A673 (cell line): ENCODE measurements at regions not wholly inside any gene's neighbourhood (a gene's known extent, or its start where the extent isn't known, plus 50 kb on each side); places are given as distances from the start of the nearest gene placed in this dataset.

Experiments used
- BruUV-seq: library from RNA; stranded (reverse); fragments of 400-500 nt; replicated peaks from 2 replicates; lab custom pipeline; 2021; lab: Mats Ljungman, UMichigan
- CTCF ChIA-PET: fragments of 300-600 bp; sonication (Branson Sonifier 250); formaldehyde crosslinking; loops from one replicate; lab custom pipeline; 2022; ENCODE audit warnings: antibody characterized with exemption; lab: Charles Lee
- POLR2A ChIA-PET: fragments of 300-600 bp; sonication (Branson Sonifier 250); formaldehyde crosslinking; loops from one replicate; lab custom pipeline; 2022; ENCODE audit warnings: antibody characterized with exemption; ENCODE audit not compliant: low non-redundant PET; lab: Charles Lee
- DNase-seq: peaks from one replicate; pipeline ENCODE4 v3.0.0-alpha.2; 2015; ENCODE audit warnings: low spot score
- H3K27ac ChIP-seq: fragments of 200-600 bp; sonication (generic); 2 replicates; pipeline ENCODE4 v1.5.1; 2016; ENCODE audit warnings: mixed run types, low read depth, mild to moderate bottlenecking, mixed read lengths, antibody characterized with exemption, low read length; ENCODE audit not compliant: poor library complexity, severe bottlenecking
- H3K27me3 ChIP-seq: fragments of 200-600 bp; sonication (generic); replicated peaks from 2 replicates; pipeline ENCODE4 v1.6.1; 2017; ENCODE audit warnings: mixed run types, low read depth, mild to moderate bottlenecking, mixed read lengths, antibody characterized with exemption, low read length; ENCODE audit not compliant: insufficient read depth, poor library complexity
- H3K36me3 ChIP-seq: fragments of 200-600 bp; sonication (generic); 2 replicates; pipeline ENCODE4 v1.6.1; 2016; ENCODE audit warnings: mixed run types, mild to moderate bottlenecking, mixed read lengths, antibody characterized with exemption, low read length; ENCODE audit not compliant: insufficient read depth, poor library complexity, severe bottlenecking
- H3K4me1 ChIP-seq: fragments of 200-600 bp; sonication (generic); 2 replicates; pipeline ENCODE4 v1.6.1; 2017; ENCODE audit warnings: mixed run types, mild to moderate bottlenecking, mixed read lengths, antibody characterized with exemption, low read length; ENCODE audit not compliant: insufficient read depth, poor library complexity, severe bottlenecking
- H3K4me3 ChIP-seq: fragments of 200-600 bp; sonication (generic); 2 replicates; pipeline ENCODE4 v1.5.1; 2016; ENCODE audit warnings: low read depth, mixed run types, mild to moderate bottlenecking, mixed read lengths, low read length; ENCODE audit not compliant: poor library complexity, severe bottlenecking
- H3K9me3 ChIP-seq: fragments of 200-600 bp; sonication (generic); 2 replicates; pipeline ENCODE4 v1.6.1; 2016; ENCODE audit warnings: mixed run types, low read depth, mild to moderate bottlenecking, mixed read lengths, antibody characterized with exemption, low read length; ENCODE audit not compliant: poor library complexity, severe bottlenecking
- CTCF ChIP-seq: fragments of 300-800, 200-600 bp; sonication (generic); conservative IDR thresholded peaks from 2 replicates; pipeline ENCODE4 v1.5.1; 2017; ENCODE audit warnings: low read depth, mild to moderate bottlenecking, antibody characterized with exemption, low read length, moderate library complexity, mixed read lengths
- EZH2 ChIP-seq: fragments of 200-600 bp; sonication (generic); IDR thresholded peaks from 2 replicates; pipeline ENCODE4 v1.6.1; 2017; ENCODE audit warnings: borderline replicate concordance, low read depth, mild to moderate bottlenecking, mixed read lengths, antibody characterized with exemption, low read length; ENCODE audit not compliant: poor library complexity, severe bottlenecking
- intact Hi-C: fragments of 100-400 bp; cut with micrococcal nuclease; formaldehyde crosslinking; loops from one replicate; pipeline ENCODE4 v1.10.0; 2022; ENCODE audit not compliant: unreplicated experiment

- ChIA-PET CTCF (no interaction called here), POLR2A (no interaction called here)
- Histone ChIP-seq H3K36me3 (no peaks in the 10 kb centered on the region), H3K27me3 (peaks cover 3% of the 10 kb centered on the region), H3K4me3 (no peak overlapping the region), H3K4me1 (no peaks in the 10 kb centered on the region), H3K9me3 (no peaks in the 10 kb centered on the region), H3K27ac (no peak overlapping the region)
- no peak for DNase-seq
- BruUV-seq = no TSS peak
- intact Hi-C loops = no loop called here
- no peak for TF ChIP-seq EZH2
- TF ChIP-seq CTCF = no peak
Observed at GRCh38 chr18:75482880-75483279, 55.4 kb upstream of the SMIM21 start.

GRCh38 chr18:75480487-75480886 is 53.0 kb upstream of the SMIM21 start:
- no peaks in the 10 kb centered on the region for H3K27me3 ChIP-seq
- H3K4me1 ChIP-seq = no peaks in the 10 kb centered on the region
- no peaks in the 10 kb centered on the region for H3K9me3 ChIP-seq
- H3K27ac ChIP-seq = no peak overlapping the region
- intact Hi-C loops = no loop called here
- ChIA-PET CTCF (no interaction called here), POLR2A (no interaction called here)
- H3K36me3 ChIP-seq = no peaks in the 10 kb centered on the region
- no TSS peak for BruUV-seq
- no peak for DNase-seq
- H3K4me3 ChIP-seq = no peak overlapping the region
- no peak for TF ChIP-seq CTCF
- TF ChIP-seq EZH2 = no peak

- Histone ChIP-seq H3K4me3 (no peak overlapping the region), H3K36me3 (no peaks in the 10 kb centered on the region), H3K27me3 (no peaks in the 10 kb centered on the region), H3K27ac (no peak overlapping the region), H3K4me1 (peaks cover 3% of the 10 kb centered on the region), H3K9me3 (no peaks in the 10 kb centered on the region)
- peak; percentile 70 for TF ChIP-seq CTCF
- TF ChIP-seq EZH2 = no peak
- intact Hi-C loops = loop anchor here (2.0 kb wide), 1 partner anchor 822 kb away; no protein-coding TSS in a partner anchor
- ChIA-PET CTCF (no interaction called here), POLR2A (no interaction called here)
- BruUV-seq = no TSS peak
- DNase-seq = peak; percentile 58
Observed at GRCh38 chr18:75478996-75479880, 51.7 kb upstream of the SMIM21 start.
